Stimulated activated CD4-positive, alpha-beta T cell treated with anti-CD3 and anti-CD28 coated beads, Interleukin-15, amount 100 ng/mL, for 48 hours (primary cell): ENCODE measurements at regions not wholly inside any gene's neighbourhood (a gene's known extent, or its start where the extent isn't known, plus 50 kb on each side); places are given as distances from the start of the nearest gene placed in this dataset.

Experiments
- DNase-seq, 2 donors: peaks; one replicate each; pipeline ENCODE4 v3.0.0-alpha.2; 2020; ENCODE audit warnings: low read depth in 2 of 2

GRCh38 chr10:123526356-123527064, 139.6 kb upstream of the GPR26 start:
- DNase-seq = no peak

GRCh38 chr10:123527151-123527550, 139.0 kb upstream of the GPR26 start:
- no peak for DNase-seq

- no peak for DNase-seq
Observed at GRCh38 chr10:123529146-123529760, 136.9 kb upstream of the GPR26 start.

GRCh38 chr10:123530166-123530870, 135.8 kb upstream of the GPR26 start:
- no peak for DNase-seq

GRCh38 chr10:123535386-123535785, 130.8 kb upstream of the GPR26 start:
- no peak for DNase-seq

- no peak for DNase-seq
Observed at GRCh38 chr10:123536176-123536845, 129.8 kb upstream of the GPR26 start.

GRCh38 chr10:123537188-123537961, 128.8 kb upstream of the GPR26 start:
- no peak for DNase-seq

GRCh38 chr10:123538401-123539320, 127.5 kb upstream of the GPR26 start:
- DNase-seq = no peak

GRCh38 chr10:123544986-123545385, 121.2 kb upstream of the GPR26 start:
- DNase-seq = no peak

- no peak for DNase-seq
Observed at GRCh38 chr10:123548770-123549169, 117.4 kb upstream of the GPR26 start.

- DNase-seq = no peak
Observed at GRCh38 chr10:123549761-123550454, 116.2 kb upstream of the GPR26 start.

GRCh38 chr10:123550675-123551096, 115.5 kb upstream of the GPR26 start:
- DNase-seq = no peak

- no peak for DNase-seq
Observed at GRCh38 chr10:123551259-123551658, 114.9 kb upstream of the GPR26 start.

GRCh38 chr10:123552760-123553554, 113.2 kb upstream of the GPR26 start:
- no peak for DNase-seq

GRCh38 chr10:123553810-123554430, 112.2 kb upstream of the GPR26 start:
- no peak for DNase-seq

GRCh38 chr10:123554656-123555055, 111.5 kb upstream of the GPR26 start:
- DNase-seq = no peak

GRCh38 chr10:123555616-123556015, 110.5 kb upstream of the GPR26 start:
- no peak for DNase-seq

- no peak for DNase-seq
Observed at GRCh38 chr10:123556049-123556448, 110.1 kb upstream of the GPR26 start.

- no peak for DNase-seq
Observed at GRCh38 chr10:123556736-123557135, 109.4 kb upstream of the GPR26 start.
